Fibroblast of lung (primary cell): ENCODE measurements at regions not wholly inside any gene's neighbourhood (a gene's known extent, or its start where the extent isn't known, plus 50 kb on each side); places are given as distances from the start of the nearest gene placed in this dataset.

ENCODE experiments used
- EZH2 ChIP-seq: IDR thresholded peaks from 2 replicates; pipeline ENCODE4 v1.5.1; 2012; ENCODE audit warnings: low read length, control low read depth, mild to moderate bottlenecking; ENCODE audit errors: missing control alignments
- TF ChIP-seq, protein P1 (sequence below), 2 donors: IDR thresholded peaks in 1 of 2; conservative IDR thresholded peaks in 1 of 2; 1 replicate in 1 of 2; 2 replicates in 1 of 2; pipeline ENCODE4 v1.5.1; 2011 to 2012; ENCODE audit warnings: low read length in 2 of 2, control low read depth in 1 of 2, inconsistent platforms in 1 of 2, low read depth in 1 of 2, mild to moderate bottlenecking in 1 of 2

DNA sequence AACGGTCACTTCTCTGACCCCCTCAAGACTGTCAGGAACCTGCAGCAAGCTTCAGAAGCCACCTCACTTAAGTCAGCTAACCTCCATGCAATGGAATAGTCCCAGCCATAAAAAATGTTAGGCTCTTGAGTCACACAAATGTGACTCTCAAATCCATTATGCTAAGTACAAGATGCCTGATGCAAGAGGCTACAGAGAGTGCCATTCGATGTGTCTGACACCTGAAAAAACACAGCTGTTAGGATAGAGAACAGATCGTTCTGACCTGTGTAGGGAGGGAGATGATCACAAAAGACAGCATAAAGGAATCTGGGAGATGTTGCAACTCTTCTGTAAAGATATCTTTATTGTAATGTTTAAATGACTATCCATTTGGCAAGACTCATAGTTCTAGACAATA lies 712.4 kb downstream of the TBC1D22A start:
- TF ChIP-seq, protein P1, sequence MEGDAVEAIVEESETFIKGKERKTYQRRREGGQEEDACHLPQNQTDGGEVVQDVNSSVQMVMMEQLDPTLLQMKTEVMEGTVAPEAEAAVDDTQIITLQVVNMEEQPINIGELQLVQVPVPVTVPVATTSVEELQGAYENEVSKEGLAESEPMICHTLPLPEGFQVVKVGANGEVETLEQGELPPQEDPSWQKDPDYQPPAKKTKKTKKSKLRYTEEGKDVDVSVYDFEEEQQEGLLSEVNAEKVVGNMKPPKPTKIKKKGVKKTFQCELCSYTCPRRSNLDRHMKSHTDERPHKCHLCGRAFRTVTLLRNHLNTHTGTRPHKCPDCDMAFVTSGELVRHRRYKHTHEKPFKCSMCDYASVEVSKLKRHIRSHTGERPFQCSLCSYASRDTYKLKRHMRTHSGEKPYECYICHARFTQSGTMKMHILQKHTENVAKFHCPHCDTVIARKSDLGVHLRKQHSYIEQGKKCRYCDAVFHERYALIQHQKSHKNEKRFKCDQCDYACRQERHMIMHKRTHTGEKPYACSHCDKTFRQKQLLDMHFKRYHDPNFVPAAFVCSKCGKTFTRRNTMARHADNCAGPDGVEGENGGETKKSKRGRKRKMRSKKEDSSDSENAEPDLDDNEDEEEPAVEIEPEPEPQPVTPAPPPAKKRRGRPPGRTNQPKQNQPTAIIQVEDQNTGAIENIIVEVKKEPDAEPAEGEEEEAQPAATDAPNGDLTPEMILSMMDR (conservative IDR thresholded peaks at IDR 0.05 in 1 of 2, IDR thresholded peaks at IDR 0.05 in 1 of 2; ENCODE audit: low read depth in 1 of 2, low read length in 2 of 2): no peak
- TF ChIP-seq EZH2: no peak
